K562 (cell line): ENCODE measurements at regions not wholly inside any gene's neighbourhood (a gene's known extent, or its start where the extent isn't known, plus 50 kb on each side); places are given as distances from the start of the nearest gene placed in this dataset.

ENCODE experiments used
- ATF3 ChIP-seq, 2 experiments: fragments of 450-650 bp in 1 of 2; sonication (generic) in 1 of 2; formaldehyde crosslinking in 1 of 2; IDR thresholded peaks in 1 of 2; conservative IDR thresholded peaks in 1 of 2; 2 replicates each; pipeline versions ENCODE4 v1.6.1 to v1.8.1; 2016 to 2023; ENCODE audit warnings: mild to moderate bottlenecking in 2 of 2, moderate library complexity in 2 of 2, inconsistent platforms in 1 of 2, missing genetic modification reagents in 1 of 2
- CHD1 ChIP-seq: fragments of 200-600 bp; sonication (generic); IDR thresholded peaks from one replicate; pipeline ENCODE4 v1.6.1; 2012; ENCODE audit warnings: mild to moderate bottlenecking, moderate library complexity, low read length, inconsistent platforms
- CTCF ChIP-seq, 3 experiments: IDR thresholded peaks in 2 of 3; conservative IDR thresholded peaks in 1 of 3; 2 replicates each; pipeline ENCODE4 v1.5.1; 2011 to 2012; ENCODE audit warnings: low read length in 3 of 3, mild to moderate bottlenecking in 3 of 3, control low read depth in 2 of 3, improper control_type of control experiment in 1 of 3, inconsistent platforms in 1 of 3, low read depth in 1 of 3, mixed read lengths in 1 of 3, moderate library complexity in 1 of 3; ENCODE audit not compliant: insufficient read depth in 2 of 3
- FOS ChIP-seq: IDR thresholded peaks from 3 replicates; pipeline ENCODE4 v1.6.1; 2011; ENCODE audit not compliant: insufficient read length; ENCODE audit errors: extremely low read depth
- FOXK1 ChIP-seq: sonication (generic); formaldehyde crosslinking; IDR thresholded peaks from 2 replicates; pipeline ENCODE4 v1.8.0; 2022; ENCODE audit warnings: missing genetic modification reagents, mild to moderate bottlenecking, borderline replicate concordance
- PHB2 ChIP-seq: fragments of 450-650 bp; IDR thresholded peaks from 2 replicates; pipeline ENCODE4 v1.6.1; 2017; ENCODE audit warnings: low read depth
- PREB ChIP-seq: sonication (generic); formaldehyde crosslinking; IDR thresholded peaks from 2 replicates; pipeline ENCODE4 v1.8.1; 2023; ENCODE audit warnings: mild to moderate bottlenecking, missing genetic modification reagents
- PRPF4 ChIP-seq: fragments of 200-400 bp; formaldehyde crosslinking; IDR thresholded peaks from one replicate; pipeline ENCODE4 v1.6.1; 2017; ENCODE audit warnings: low read length, low read depth, mild to moderate bottlenecking; ENCODE audit not compliant: insufficient read depth, poor library complexity, severe bottlenecking
- SMAD1 ChIP-seq: fragments of 150-350 bp; IDR thresholded peaks from 2 replicates; pipeline ENCODE4 v1.6.1; 2014; ENCODE audit warnings: low read length, low read depth; ENCODE audit not compliant: partially characterized antibody
- TAF1 ChIP-seq: IDR thresholded peaks from 2 replicates; pipeline ENCODE4 v1.6.1; 2011; ENCODE audit warnings: mild to moderate bottlenecking, low read length, moderate library complexity; ENCODE audit not compliant: insufficient read depth, control insufficient read depth, severe bottlenecking; ENCODE audit errors: extremely low read depth
- TRIM25 ChIP-seq: fragments of 450-650 bp; IDR thresholded peaks from 2 replicates; pipeline ENCODE4 v1.7.0; 2016; ENCODE audit warnings: borderline replicate concordance
- ZBED1 ChIP-seq: IDR thresholded peaks from 2 replicates; pipeline ENCODE4 v1.6.1; 2014
- ZBTB34 ChIP-seq: fragments of 250-450 bp; sonication (Bioruptor Pico); IDR thresholded peaks from 2 replicates; pipeline ENCODE4 v1.8.0; 2021; ENCODE audit warnings: mild to moderate bottlenecking, moderate library complexity
- ZNF584 ChIP-seq: fragments of 200-800 bp; sonication (Bioruptor generic); IDR thresholded peaks from 2 replicates; pipeline ENCODE4 v1.6.1; 2016; ENCODE audit warnings: low read depth, mild to moderate bottlenecking, missing genetic modification characterization, missing compliant biosample characterization

GRCh38 chr1:113291777-113292602 lies 98.3 kb upstream of the MAGI3 start:
- no peak for TF ChIP-seq PRPF4
- TF ChIP-seq CHD1, result no peak
- no peak for TF ChIP-seq TAF1
- no peak for TF ChIP-seq CTCF (IDR thresholded peaks at IDR 0.05 in 2 of 3, conservative IDR thresholded peaks at IDR 0.05 in 1 of 3; ENCODE audit: insufficient read depth in 2 of 3, low read depth in 1 of 3, low read length in 3 of 3)
- no peak for TF ChIP-seq ATF3 (IDR thresholded peaks at IDR 0.05)
- TF ChIP-seq ATF3 (CRISPR knock-in tag; conservative IDR thresholded peaks at IDR 0.05), result no peak
- TF ChIP-seq FOS, result no peak
- no peak for TF ChIP-seq TRIM25
- TF ChIP-seq FOXK1 (CRISPR knock-in tag), result no peak
- TF ChIP-seq PHB2, result no peak
- no peak for TF ChIP-seq ZBTB34 (CRISPR knock-in tag)
- no peak for TF ChIP-seq ZBED1
- no peak for TF ChIP-seq SMAD1
- TF ChIP-seq ZNF584 (CRISPR knock-in tag), result no peak
- no peak for TF ChIP-seq PREB (CRISPR knock-in tag)
